Smooth muscle cell (in vitro differentiated cells): ENCODE measurements at regions not wholly inside any gene's neighbourhood (a gene's known extent, or its start where the extent isn't known, plus 50 kb on each side); places are given as distances from the start of the nearest gene placed in this dataset.

ENCODE experiments used
- DNase-seq: peaks from one replicate; lab custom pipeline; 2025; ENCODE audit not compliant: unreplicated experiment; lab: John Stamatoyannopoulos, UW
- H2AFZ ChIP-seq: fragments of 200-600 bp; sonication (generic); 2 replicates; pipeline ENCODE4 v1.6.0; 2016; ENCODE audit warnings: antibody characterized with exemption, low read depth, mild to moderate bottlenecking
- H3F3A ChIP-seq: fragments of 200-600 bp; sonication (generic); 2 replicates; pipeline ENCODE4 v1.6.0; 2017; ENCODE audit warnings: antibody characterized with exemption, low read depth
- H3K27ac ChIP-seq: fragments of 200-600 bp; sonication (generic); 2 replicates; pipeline ENCODE4 v1.5.1; 2016; ENCODE audit warnings: low read depth, mild to moderate bottlenecking
- H3K27me3 ChIP-seq: fragments of 200-600 bp; sonication (generic); 2 replicates; pipeline ENCODE4 v1.6.1; 2016; ENCODE audit warnings: low read depth, mild to moderate bottlenecking
- H3K36me3 ChIP-seq: fragments of 200-600 bp; sonication (generic); 2 replicates; pipeline ENCODE4 v1.5.1; 2016; ENCODE audit warnings: low read depth
- H3K4me1 ChIP-seq: fragments of 200-600 bp; sonication (generic); 2 replicates; pipeline ENCODE4 v1.5.1; 2016; ENCODE audit warnings: low read depth
- H3K4me2 ChIP-seq: fragments of 200-600 bp; sonication (generic); 2 replicates; pipeline ENCODE4 v1.6.0; 2016; ENCODE audit warnings: mild to moderate bottlenecking
- H3K4me3 ChIP-seq: fragments of 200-600 bp; sonication (generic); 2 replicates; pipeline ENCODE4 v1.5.1; 2016; ENCODE audit warnings: mild to moderate bottlenecking
- H3K79me2 ChIP-seq: fragments of 200-600 bp; sonication (generic); 2 replicates; pipeline ENCODE4 v1.6.0; 2016; ENCODE audit warnings: low read depth, mild to moderate bottlenecking
- H3K9ac ChIP-seq: fragments of 200-600 bp; sonication (generic); 2 replicates; pipeline ENCODE4 v1.6.0; 2016; ENCODE audit warnings: low read depth
- H3K9me3 ChIP-seq: fragments of 200-600 bp; sonication (generic); replicated peaks from 2 replicates; pipeline ENCODE4 v1.5.1; 2016; ENCODE audit warnings: low read depth
- H4K20me1 ChIP-seq: fragments of 200-600 bp; sonication (generic); 2 replicates; pipeline ENCODE4 v1.6.0; 2016; ENCODE audit warnings: low read depth
- WGBS: methylation state at CpG from one replicate; pipeline ENCODE4 v1.1.7; 2016; ENCODE audit warnings: low lambda C conversion rate; 5-methylcytosine and 5-hydroxymethylcytosine counted together
- TF ChIP-seq, protein P1 (sequence below): fragments of 200-600 bp; sonication (generic); IDR thresholded peaks from 2 replicates; pipeline ENCODE4 v1.5.1; 2017; ENCODE audit warnings: borderline replicate concordance, mild to moderate bottlenecking, antibody characterized with exemption; ENCODE audit not compliant: insufficient read depth, poor library complexity, severe bottlenecking

- H3K27ac ChIP-seq, result no peak overlapping the region
- DNase-seq, result no peak
- 79% methylated on average over 3 of the region's 3 CpGs for WGBS
Measured at GRCh38 chr5:135221187-135221473, 177.9 kb downstream of the MACROH2A1 start.

GRCh38 chr5:135220394-135221186 is 178.4 kb downstream of the MACROH2A1 start:
- Histone ChIP-seq H3K27ac (no peak overlapping the region), H3K9ac (no peak overlapping the region), H3K36me3 (no peaks in the 10 kb centered on the region), H3K4me2 (no peak overlapping the region), H3K27me3 (no peaks in the 10 kb centered on the region), H3K79me2 (no peaks in the 10 kb centered on the region), H3K9me3 (no peaks in the 10 kb centered on the region), H3K4me3 (no peak overlapping the region), H3F3A (no peaks in the 10 kb centered on the region), H2AFZ (no peak overlapping the region), H3K4me1 (peaks cover 12% of the 10 kb centered on the region), H4K20me1 (no peaks in the 10 kb centered on the region)
- TF ChIP-seq, protein P1, sequence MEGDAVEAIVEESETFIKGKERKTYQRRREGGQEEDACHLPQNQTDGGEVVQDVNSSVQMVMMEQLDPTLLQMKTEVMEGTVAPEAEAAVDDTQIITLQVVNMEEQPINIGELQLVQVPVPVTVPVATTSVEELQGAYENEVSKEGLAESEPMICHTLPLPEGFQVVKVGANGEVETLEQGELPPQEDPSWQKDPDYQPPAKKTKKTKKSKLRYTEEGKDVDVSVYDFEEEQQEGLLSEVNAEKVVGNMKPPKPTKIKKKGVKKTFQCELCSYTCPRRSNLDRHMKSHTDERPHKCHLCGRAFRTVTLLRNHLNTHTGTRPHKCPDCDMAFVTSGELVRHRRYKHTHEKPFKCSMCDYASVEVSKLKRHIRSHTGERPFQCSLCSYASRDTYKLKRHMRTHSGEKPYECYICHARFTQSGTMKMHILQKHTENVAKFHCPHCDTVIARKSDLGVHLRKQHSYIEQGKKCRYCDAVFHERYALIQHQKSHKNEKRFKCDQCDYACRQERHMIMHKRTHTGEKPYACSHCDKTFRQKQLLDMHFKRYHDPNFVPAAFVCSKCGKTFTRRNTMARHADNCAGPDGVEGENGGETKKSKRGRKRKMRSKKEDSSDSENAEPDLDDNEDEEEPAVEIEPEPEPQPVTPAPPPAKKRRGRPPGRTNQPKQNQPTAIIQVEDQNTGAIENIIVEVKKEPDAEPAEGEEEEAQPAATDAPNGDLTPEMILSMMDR, result no peak
- no peak for DNase-seq
- WGBS, result 91% methylated on average over 7 of the region's 7 CpGs

More at GRCh38 chr5:135221187-135221473, 177.9 kb downstream of the MACROH2A1 start:
- Histone ChIP-seq H3K9ac (no peak overlapping the region), H4K20me1 (no peaks in the 10 kb centered on the region), H3K36me3 (no peaks in the 10 kb centered on the region), H3K4me3 (no peak overlapping the region), H3K9me3 (no peaks in the 10 kb centered on the region), H3K79me2 (no peaks in the 10 kb centered on the region), H3F3A (no peaks in the 10 kb centered on the region), H3K27me3 (no peaks in the 10 kb centered on the region), H2AFZ (no peak overlapping the region), H3K4me1 (peaks cover 17% of the 10 kb centered on the region), H3K4me2 (no peak overlapping the region)
- TF ChIP-seq, protein P1, result no peak

DNA sequence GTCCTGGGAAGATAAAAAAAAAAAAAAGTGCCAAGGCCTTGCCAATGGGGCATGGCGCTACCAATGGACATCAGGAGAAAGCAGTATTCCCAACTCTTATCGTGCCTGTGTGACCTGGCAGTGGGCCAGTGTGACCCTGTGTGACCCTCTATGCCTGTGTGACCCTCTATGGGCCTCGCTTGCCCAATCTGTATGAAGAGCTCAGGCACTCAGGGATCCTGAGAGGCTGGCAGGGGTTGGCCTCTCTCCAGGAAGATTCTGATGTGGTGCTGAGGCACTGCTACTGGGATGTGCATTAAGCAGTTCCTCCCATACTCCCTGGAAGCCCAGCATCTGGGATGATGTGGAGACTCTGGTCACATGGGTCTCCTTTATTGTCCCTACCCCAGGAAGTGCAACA is 179.2 kb downstream of the MACROH2A1 start:
- Histone ChIP-seq H3K79me2 (no peaks in the 10 kb centered on the region), H3K4me3 (no peak overlapping the region), H2AFZ (no peak overlapping the region), H3K4me2 (no peak overlapping the region), H4K20me1 (no peaks in the 10 kb centered on the region), H3K27ac (no peak overlapping the region), H3K9me3 (no peaks in the 10 kb centered on the region), H3K36me3 (no peaks in the 10 kb centered on the region), H3K4me1 (peaks cover 10% of the 10 kb centered on the region), H3K27me3 (no peaks in the 10 kb centered on the region), H3F3A (no peaks in the 10 kb centered on the region), H3K9ac (no peak overlapping the region)
- WGBS, result 98% methylated on average over 3 of the region's 3 CpGs
- no peak for DNase-seq
- TF ChIP-seq, protein P1, result no peak
